Fibroblast of skin of scalp (primary cell): ENCODE measurements at regions not wholly inside any gene's neighbourhood (a gene's known extent, or its start where the extent isn't known, plus 50 kb on each side); places are given as distances from the start of the nearest gene placed in this dataset.

Source experiments
- DNase-seq: peaks from one replicate; pipeline ENCODE4 v3.0.0-alpha.2; 2013

DNA sequence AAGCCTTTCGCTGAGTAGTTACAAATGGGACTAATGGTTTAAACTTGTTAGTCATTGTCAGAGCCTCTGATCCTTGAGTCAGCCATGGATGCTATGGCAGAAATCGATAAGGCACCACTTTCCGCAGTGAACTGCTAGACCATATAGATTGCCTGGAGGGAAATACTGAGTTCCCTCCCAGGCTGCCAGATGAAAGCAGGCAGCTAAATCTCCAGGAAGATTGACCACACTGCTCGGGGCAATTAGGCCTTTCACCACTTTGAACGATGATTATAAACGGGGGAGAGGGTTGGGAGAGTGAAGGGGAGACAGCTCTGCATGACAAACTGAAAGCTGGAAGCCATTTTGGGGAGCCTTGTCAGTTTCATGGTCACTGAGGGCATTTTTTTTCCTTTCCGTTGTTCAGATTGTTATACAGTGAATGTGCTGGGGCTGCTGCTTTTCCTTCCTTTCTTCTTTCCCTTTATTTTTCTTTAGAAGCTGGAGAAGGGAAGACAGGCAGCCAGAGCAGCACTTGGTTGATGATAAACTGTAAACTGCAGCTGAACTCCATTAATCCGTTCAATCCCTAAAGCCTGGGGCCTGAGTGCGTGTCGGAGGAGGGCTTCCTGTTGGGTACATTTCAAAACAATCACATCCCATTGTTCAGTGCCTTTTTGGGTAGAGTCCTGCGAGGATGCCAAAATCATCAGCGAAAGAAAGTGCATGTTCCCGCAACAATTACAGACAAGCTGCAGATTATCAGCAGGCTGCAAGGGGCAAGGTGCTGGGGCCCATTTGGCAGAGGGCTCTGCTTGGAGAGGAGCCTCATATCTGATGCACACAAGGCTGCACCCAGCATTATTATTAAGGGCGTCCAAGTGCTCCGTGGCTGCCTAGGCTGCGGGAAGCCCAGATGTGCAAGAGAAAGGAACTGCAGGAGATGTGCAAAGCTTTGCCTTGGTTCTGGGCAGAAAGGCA lies 308.4 kb downstream of the PSAT1 start:
- DNase-seq, result peak; percentile 35

DNA sequence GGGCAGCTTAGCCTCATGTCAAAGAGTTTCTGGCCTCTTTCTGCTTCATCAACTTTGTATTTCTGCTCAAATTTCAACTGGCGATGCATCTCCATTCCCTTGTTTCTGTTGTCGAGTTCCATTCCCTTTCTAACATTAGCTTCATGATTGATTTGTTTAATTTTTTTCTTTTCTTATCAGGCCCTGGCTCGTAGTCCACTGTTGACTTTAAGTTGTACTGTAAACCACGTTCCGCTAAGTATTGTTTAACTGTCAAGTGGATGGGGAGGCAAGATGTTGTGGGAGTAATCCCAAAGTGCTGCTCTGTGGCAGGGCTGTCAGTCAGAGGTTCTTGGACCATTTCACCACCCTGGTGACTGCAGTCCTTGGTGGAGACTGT lies 309.1 kb downstream of the PSAT1 start:
- no peak for DNase-seq

DNA sequence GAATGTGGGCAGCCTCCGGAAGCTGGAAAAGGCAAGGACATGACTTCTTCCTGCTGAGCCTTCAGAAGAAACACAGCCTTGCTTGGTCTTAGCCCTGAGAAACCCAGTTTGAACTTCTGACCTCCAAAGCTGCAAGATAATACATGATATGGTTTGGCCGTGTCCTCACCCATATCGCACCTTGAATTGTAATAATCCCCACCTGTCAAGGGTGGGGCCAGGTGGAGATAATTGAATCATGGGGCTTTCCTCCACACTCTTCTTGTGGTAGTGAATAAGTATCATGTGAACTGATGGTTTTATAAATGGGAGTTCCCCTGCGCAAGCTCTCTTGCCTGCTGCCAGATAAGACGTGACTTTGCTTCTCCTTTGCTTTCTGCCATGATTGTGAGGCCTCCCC lies 310.9 kb downstream of the PSAT1 start:
- DNase-seq, result no peak

DNA sequence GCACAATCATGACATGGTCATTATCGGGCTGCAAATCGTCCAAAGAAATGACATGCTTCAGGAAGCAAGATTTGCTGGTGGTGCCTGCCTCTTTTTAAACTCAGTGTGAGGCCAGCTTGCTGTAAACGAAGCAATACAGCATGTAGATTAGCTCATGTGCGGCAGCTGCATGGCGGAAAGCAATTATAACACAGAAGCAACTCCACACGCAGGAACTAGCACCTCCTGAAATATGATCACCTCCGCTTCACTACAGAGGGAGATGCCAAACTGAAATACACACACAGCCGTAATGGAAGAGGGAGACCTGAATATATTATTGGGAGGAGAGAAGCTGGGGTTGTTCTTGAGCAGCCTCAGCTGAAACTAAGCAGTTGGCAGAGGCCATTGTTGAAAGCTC lies 312.5 kb downstream of the PSAT1 start:
- no peak for DNase-seq

DNA sequence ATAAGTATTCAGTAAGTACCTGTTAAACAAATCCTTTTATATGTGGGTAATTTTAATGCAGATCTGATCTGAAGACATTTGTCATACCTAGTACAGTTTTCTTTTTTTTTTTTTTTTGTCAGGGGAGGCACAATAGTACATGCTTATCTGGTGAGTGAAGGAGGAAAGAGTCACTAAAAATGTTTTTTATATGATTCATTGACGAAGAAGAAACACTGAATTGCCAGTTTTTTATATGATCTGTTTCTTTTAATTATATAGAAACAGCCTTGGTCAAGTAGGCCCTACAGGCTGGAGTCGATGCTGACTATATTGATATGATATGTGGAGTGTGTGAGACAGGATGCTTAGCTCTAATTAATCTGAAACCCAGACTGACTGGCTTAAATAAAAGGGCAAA lies 315.2 kb downstream of the PSAT1 start:
- DNase-seq, result peak; percentile 85

DNA sequence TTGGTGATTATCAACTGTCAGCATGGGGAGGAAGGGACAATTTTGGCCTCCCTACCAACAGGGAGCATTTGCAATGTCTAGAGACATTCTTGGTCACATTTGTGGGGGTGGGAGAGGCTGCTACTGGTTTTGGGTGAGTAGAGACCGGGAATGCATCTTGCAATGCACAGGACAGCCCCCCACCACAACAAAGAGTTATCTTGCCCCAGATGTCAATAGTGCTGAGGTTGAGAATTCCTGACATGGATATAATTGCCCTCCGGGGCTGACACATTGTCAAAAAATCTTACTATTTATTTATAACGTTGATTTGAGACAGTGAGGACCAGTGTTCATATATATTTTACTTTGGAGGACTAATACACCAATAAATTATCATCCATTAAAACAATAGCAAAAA lies 316.1 kb downstream of the PSAT1 start:
- DNase-seq, result peak; percentile 63

DNA sequence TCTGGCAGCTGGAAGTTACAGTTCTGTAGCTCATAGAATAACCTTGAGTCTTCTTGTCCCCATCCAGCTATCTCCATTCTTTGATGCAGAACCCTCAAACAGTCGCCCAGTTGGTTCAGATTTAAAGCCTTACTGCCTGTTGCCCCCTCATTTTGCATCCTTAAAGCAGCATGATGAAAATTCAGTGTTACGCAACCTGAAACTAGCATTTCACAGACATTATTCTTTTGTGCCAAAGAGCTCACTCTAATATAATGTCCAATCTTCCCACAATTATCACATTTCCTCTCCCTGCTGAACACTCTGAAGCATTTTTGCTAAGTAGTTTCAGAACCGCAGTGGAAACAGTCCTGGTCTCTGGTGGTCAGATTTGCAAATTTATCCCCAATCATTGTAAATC lies 318.0 kb downstream of the PSAT1 start:
- DNase-seq, result no peak

DNA sequence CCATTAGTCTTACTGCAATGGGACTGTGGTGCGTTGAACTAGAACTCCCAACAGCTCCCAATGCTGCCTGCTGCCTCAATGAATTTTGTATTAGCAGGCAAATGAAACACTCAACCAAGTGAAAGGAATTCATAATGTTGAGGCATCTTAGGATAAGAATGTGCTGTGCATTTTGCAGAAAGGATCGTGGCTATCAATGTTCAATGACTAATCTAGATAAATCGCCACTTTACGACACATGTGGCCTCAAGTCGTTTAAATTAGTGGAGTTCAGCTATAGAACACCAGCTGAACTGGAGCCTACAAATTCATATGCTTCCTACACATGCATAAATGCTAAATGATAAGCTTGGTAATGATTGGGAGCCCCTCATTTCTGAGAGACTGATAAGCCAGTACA lies 318.4 kb downstream of the PSAT1 start:
- no peak for DNase-seq

DNA sequence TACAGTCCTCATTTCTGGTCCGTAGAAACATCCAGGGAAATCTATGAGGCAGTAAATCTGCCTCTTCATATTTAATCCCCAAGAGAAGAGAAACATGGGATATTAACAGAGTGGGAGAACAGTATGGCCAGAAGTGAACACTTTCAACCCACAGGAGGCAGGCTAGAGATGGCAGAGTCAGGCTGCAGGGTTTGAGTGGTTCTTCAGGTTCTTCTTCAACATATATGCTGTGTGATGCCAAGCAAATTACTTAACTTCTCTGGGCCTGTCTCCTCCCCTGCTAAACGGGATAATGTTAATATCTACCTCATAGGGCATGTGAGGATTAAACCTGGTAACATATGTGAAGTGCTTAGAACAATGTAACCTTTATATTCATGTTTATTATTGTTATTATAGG lies 321.8 kb downstream of the PSAT1 start:
- DNase-seq, result no peak

DNA sequence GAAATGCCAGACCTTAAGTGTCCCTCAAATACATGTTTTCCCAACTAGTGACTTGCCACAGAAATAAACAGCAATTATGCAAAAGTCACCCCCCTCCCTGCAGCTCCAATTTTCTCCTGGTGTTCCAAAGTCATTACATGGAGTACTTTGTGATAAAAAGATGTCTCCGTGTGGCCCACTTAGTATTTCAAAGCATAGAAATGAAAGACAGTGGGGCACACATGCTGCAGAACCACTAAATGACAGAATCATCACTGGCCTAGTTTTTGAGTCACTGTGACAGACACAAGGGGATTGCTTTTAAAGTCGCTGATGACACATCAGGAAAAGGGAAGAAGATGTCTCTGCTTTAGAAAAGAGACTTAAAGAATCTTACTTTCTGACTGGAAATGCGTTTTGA lies 323.4 kb downstream of the PSAT1 start:
- peak; percentile 60 for DNase-seq

DNA sequence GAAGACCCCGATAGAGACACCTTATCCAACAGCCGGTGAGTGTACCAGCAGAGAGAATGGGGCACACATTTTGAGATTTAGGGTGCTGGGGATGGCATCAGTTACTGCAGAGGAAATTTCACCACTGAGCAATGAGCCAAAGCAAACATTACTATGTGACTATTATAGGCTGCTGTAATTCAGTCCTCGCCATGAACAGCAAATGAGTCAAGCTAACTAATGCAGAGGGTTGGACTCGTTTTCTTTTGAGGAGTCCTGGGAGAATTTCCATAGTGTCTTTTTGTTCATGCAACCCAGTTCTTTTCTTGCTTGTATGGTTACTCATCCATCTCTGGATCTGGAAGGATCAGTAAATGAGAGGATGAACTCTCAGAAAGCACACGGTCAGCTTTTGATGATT lies 323.8 kb downstream of the PSAT1 start:
- peak; percentile 89 for DNase-seq

DNA sequence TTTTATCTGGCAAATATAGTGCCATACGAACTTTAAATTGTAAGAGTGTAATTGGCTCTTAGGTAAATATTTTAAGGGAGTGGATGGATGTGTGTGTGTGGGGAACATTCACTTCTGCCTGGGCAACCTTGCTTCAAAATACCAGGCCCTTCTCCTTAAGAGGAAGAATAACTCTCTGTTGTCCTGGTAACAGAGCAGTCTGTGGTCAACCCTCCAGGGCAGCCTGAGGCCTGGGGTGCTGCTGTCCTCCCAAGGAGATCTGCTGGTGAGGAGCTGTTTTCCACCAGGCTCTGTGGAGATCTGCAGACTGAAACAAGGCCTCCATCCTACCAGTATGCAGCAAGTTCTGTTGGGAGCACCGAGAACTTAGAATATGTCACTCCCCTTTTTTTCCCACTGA lies 325.2 kb downstream of the PSAT1 start:
- no peak for DNase-seq

DNA sequence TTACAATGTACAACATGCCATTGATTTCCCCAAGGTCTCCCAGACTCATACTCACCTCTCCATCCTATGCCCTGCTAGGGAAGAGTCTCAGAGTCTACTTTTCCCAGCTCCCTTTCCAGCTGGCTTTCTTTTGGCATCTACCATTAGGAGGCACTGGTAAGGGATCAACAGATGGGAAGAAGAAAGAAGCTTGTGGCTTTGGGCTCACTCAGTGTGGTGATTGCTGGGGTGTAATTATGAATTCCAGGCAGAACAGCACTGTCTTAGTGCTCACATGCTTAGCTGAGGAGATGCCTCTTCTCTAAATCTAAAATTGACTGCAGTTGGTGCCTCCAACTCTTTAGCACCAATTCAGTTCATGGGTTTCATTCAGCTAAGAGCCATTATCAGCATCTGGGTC lies 330.0 kb downstream of the PSAT1 start:
- no peak for DNase-seq

DNA sequence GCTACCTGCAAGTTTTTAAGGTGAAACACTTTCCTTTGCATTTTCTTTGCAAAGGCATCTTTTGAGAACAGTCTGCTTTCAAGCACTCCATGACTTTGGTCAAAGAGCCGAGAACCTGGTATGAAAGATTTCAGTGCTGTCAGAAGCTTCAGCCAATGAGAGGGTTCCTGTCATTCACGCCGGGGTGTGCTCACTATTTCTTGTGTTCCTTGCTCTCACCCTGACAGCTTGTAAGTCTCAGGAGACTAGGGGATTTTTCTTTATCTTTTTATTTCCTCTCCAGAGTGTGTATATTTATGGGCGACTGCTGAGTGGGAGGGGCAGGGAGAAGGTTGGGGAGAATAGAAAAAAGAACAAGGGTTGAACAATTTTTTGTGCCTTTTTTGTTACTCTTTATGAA lies 334.0 kb downstream of the PSAT1 start:
- no peak for DNase-seq

DNA sequence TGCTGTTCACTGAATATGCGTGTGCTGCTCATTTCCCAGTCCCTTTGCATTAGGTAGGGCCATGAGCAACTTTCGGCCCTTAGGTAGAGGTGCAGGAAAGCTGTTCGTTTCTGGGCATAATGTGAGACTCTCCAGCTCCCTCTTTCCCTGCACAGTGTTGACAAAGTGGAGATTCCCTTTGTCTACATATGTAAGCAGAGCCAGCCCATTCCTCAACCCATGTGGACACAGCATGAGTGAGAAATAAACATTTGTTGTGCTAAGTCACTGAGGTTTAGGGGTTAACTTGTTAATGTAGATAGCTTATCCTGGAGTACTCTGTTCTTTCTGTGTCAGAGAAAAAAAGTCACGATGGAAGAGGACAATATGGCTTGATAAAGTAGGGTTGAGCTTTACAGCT lies 343.8 kb downstream of the PSAT1 start:
- DNase-seq, result no peak

DNA sequence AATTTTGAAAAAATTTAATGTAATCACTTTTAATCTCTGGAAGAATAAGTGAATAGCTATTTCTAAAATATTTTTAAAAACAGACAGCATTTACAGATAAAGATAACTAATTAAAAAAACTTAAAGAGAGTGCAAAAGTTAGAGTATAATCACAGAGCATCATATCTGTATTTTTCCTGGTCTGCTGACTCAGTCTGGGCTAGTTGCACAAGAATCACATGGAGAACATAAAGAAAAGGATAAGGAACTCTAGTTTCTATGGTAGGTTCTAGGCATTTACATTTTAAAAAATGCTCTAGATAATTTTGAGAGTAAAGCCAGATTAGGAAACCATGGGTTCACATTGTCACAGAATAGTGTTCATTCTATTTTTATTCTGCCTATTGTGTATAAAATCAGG lies 347.4 kb downstream of the PSAT1 start:
- DNase-seq, result no peak

DNA sequence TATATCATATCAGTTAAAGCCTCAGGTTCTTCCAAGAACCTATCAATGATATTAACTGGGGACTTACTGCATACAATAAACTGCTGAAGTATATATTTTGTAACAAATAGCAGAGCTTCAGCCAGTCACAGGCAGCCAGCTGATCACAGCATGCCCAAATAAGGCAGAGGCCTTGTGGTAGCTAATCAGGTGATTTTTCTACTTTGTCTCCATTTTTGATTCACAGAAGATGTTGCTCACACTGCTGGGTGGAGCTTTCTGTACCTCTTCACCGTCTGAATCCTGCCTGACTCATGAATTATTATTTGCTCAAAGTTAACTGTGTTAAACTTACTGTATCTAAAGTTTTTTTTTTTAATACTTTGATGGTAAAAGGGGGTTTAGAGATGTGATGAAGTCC lies 357.4 kb downstream of the PSAT1 start:
- DNase-seq, result no peak

DNA sequence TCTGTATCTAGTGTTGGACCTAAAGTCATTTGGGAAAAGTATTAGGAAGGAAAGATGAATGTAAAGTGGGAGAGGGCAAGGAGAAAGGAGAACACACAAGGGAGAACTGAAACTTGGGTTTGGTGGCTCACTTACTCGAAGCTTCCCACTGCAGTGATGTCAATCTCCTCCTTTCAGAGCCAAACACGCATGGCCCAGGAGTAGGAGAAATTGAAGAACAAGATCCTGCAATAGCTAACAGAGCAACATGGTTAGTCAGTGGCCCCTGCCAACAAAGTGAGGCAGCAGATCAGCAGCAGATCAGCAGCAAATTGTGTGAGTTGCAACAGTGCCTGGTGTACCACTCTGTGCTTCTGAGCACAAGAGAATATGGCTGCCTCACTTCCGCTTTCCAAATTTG lies 366.4 kb downstream of the PSAT1 start:
- no peak for DNase-seq

DNA sequence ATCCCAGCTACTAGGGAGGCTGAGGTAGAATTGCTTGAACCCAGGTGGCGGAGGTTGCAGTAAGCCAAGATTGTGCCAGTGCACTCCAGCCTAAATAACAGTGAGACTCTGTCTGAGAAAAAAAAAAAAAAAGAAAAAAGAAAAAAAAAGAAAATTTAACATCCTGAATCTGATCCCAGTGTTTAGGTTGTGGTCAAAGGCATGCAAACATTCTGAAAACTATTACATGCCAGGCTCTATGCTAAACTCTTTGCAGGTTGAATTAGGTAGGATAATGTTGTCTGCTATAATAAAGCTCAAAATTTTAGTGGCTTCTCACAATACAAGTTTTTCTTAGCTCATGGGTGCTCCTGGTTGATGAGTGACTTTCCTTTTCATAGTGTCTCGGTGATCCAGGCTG lies 367.4 kb downstream of the PSAT1 start:
- DNase-seq, result no peak

DNA sequence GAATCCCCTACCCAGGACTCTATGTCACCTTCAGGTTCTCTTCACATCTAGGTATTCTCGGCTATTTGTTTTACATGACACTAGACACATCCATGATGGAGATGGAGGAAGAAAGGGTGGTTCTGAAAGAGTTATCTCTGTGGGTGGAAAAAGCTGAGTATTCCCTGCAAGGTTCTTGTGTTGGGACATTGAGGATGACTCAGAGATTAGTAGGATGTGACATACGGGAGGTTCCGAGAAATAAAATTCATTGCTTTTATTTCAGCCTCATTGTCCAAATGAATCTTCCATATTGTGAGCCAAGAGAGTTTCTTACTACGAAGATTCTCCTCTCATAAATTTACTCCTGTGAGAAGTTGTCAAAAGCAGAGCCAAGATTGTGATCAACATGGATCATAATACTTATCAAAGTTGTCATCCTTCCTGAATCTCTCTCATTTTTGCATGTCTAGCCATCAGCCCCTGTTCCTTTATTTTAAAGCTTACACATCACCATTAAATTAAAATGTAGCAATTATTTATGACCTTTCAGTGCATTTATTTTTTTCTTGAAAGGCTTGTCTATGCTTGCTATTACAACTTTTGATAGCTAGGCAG lies 370.0 kb downstream of the PSAT1 start:
- no peak for DNase-seq

DNA sequence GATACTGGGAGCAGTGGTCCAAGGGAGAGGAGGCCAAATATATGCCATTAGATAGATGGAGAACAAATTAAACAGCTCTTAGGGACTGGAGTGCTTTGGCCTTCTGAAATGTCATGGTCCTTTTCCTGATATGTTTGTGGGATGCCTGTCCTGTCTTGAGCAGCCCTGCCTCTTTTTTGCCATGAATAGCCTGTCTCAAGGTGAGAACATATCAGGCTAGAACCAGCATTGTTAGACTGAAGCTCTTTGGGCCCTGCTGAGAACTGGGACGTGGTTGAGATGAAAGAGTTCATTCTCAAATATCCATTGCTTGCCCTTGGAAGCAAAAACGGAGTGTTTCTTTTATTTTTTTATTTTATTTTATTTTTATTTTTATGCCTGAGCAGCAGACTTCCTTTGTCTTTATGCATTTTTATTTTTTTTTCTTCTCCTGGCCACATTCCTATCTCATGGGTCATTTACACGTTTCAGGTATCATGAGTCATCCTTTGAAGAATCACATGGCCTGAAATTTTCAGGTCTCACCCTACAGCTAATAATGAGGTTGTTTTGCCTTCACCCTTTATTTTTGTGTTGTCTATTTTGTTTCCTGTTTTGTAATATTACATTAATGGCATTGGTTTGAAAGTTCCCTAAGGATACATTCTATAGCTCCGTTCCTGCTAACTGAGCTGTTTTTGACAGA lies 371.4 kb downstream of the PSAT1 start:
- DNase-seq, result no peak

DNA sequence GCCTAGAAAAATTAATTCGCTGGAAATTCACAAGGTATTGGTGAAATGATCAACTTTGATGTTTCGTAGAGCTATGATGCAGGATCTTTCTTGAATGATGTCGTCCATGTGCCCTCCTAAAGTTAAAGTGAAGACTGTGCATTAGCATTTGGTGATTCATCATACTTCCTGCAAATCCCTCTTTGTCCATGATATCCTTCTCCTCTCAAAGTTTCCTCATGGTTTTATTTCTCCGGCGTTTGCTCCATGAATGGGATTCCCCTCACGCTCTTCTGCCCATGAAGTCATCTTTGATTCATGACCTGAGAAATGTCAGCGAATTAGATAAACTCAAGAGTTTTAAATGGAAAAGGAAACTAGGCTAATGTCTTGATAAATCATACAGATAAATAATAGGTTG lies 372.7 kb downstream of the PSAT1 start:
- DNase-seq, result no peak

DNA sequence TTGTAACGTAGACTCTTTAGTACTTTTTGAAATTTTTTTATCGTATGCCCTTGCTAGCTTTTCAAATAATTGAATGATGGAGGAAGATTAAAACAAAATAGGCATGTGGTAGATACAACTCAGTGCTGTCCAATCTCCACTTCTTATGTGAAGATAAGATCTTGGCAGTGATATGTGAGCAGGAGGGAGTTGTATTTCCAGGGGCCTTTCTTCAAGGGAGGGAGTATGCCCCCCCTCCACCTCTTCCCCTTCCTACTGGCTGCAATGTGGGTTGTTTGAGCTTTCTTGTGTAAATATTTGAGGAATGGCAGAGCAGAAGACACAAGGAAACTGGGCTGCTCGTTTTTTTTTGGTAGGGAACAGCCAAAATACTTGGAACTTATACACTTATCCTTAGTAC lies 374.9 kb downstream of the PSAT1 start:
- no peak for DNase-seq

DNA sequence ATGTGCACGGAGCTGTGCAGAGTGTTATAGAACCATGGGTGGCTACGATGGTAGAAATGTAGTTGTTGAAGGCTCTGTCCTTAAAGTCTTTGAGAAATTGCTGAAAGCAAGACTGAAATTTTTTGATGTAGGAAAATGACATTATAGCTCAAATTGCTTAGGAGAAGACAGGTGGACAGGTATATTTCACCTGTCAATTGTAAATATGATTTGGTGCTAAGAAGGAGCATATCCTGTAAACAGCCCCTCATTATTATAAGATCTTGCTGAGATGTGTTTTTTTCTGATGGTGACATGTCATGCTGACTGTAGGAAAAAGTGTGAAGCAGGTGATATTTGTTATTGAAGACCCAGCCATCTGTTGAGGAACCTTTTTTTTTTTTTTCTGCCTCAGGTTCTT lies 377.9 kb downstream of the PSAT1 start:
- no peak for DNase-seq
